Stimulated activated naive B cell treated with anti-CD40 and anti-IgM and Interleukin-4, amounts not matched to agents 10 μg/mL and 1 μg/mL and 100 μg/mL, for 72 hours (primary cell): ENCODE measurements at regions not wholly inside any gene's neighbourhood (a gene's known extent, or its start where the extent isn't known, plus 50 kb on each side); places are given as distances from the start of the nearest gene placed in this dataset.
"Not testable (repeated sequence)": the region's sequence is repeated elsewhere in the genome, so short reads cannot be mapped to it uniquely, and the experiment has no call there.

Experiments used
- ATAC-seq, 2 donors: fragments of 150-1000 bp; cut with Tn5 transposase; replicated peaks; 2 replicates each; pipeline ENCODE4 v1.10.0; 2021; ENCODE audit warnings: moderate library complexity in 1 of 2
- DNase-seq: peaks from one replicate; pipeline ENCODE4 v3.0.0; 2021
- H3K27ac Mint-ChIP-seq: one replicate; pipeline ENCODE4 v1.8.0; 2022; ENCODE audit warnings: mild to moderate bottlenecking, mixed read lengths
- H3K27me3 Mint-ChIP-seq, 2 donors: one replicate each; pipeline ENCODE4 v1.8.0; 2022; ENCODE audit warnings: mixed read lengths in 2 of 2
- H3K36me3 Mint-ChIP-seq, 2 donors: one replicate each; pipeline ENCODE4 v1.8.0; 2022; ENCODE audit warnings: mixed read lengths in 2 of 2, mild to moderate bottlenecking in 1 of 2
- H3K4me1 Mint-ChIP-seq, 2 donors: one replicate each; pipeline ENCODE4 v1.8.0; 2022; ENCODE audit warnings: mixed read lengths in 2 of 2, mild to moderate bottlenecking in 1 of 2
- H3K4me3 Mint-ChIP-seq, 2 donors: one replicate each; pipeline ENCODE4 v1.8.0; 2022; ENCODE audit warnings: mild to moderate bottlenecking in 2 of 2, mixed read lengths in 2 of 2, moderate library complexity in 1 of 2
- H3K9me3 Mint-ChIP-seq, 2 donors: one replicate each; pipeline ENCODE4 v1.8.0; 2022; ENCODE audit warnings: mixed read lengths in 2 of 2, mild to moderate bottlenecking in 1 of 2

GRCh38 chr4:181870326-181870725 is 372.9 kb upstream of the TENM3 start:
- H3K36me3 Mint-ChIP-seq, result no peaks in the 10 kb centered on the region
- H3K9me3 Mint-ChIP-seq, result peaks cover 0 to 2% of the 10 kb centered on the region in 2 donors
- no peak overlapping the region for H3K4me3 Mint-ChIP-seq
- no peak for ATAC-seq
- DNase-seq, result no peak
- no peaks in the 10 kb centered on the region for H3K4me1 Mint-ChIP-seq
- no peaks in the 10 kb centered on the region for H3K27me3 Mint-ChIP-seq
- no peak overlapping the region for H3K27ac Mint-ChIP-seq

GRCh38 chr4:181874602-181875001 is 368.6 kb upstream of the TENM3 start:
- peaks cover 0 to 2% of the 10 kb centered on the region in 2 donors for H3K9me3 Mint-ChIP-seq
- DNase-seq, result no peak

GRCh38 chr4:181877329-181877848 is 365.8 kb upstream of the TENM3 start:
- no peaks in the 10 kb centered on the region for H3K36me3 Mint-ChIP-seq
- DNase-seq (no peak), ATAC-seq (no peak)
- peaks cover 2 to 3% of the 10 kb centered on the region in 2 donors for H3K9me3 Mint-ChIP-seq
- no peaks in the 10 kb centered on the region for H3K27me3 Mint-ChIP-seq
- H3K4me1 Mint-ChIP-seq, result no peaks in the 10 kb centered on the region
- no peak overlapping the region for H3K27ac Mint-ChIP-seq
- H3K4me3 Mint-ChIP-seq, result no peak overlapping the region

More at GRCh38 chr4:181874602-181875001, 368.6 kb upstream of the TENM3 start:
- ATAC-seq, result no peak
- Mint-ChIP-seq H3K36me3 (no peaks in the 10 kb centered on the region), H3K27ac (no peak overlapping the region), H3K27me3 (no peaks in the 10 kb centered on the region), H3K4me1 (no peaks in the 10 kb centered on the region), H3K4me3 (no peak overlapping the region)

GRCh38 chr4:181890031-181890430 is 353.2 kb upstream of the TENM3 start:
- no peak overlapping the region for H3K4me3 Mint-ChIP-seq
- no peaks in the 10 kb centered on the region for H3K4me1 Mint-ChIP-seq
- ATAC-seq (no peak), DNase-seq (no peak)
- peaks cover 1 to 9% of the 10 kb centered on the region in 2 donors for H3K9me3 Mint-ChIP-seq
- H3K27ac Mint-ChIP-seq, result no peak overlapping the region
- no peaks in the 10 kb centered on the region for H3K27me3 Mint-ChIP-seq
- H3K36me3 Mint-ChIP-seq, result no peaks in the 10 kb centered on the region

GRCh38 chr4:181890911-181891310 is 352.3 kb upstream of the TENM3 start:
- Mint-ChIP-seq H3K4me1 (no peaks in the 10 kb centered on the region), H3K36me3 (no peaks in the 10 kb centered on the region), H3K9me3 (peaks cover 4 to 9% of the 10 kb centered on the region in 2 donors), H3K27ac (no peak overlapping the region), H3K4me3 (no peak overlapping the region), H3K27me3 (no peaks in the 10 kb centered on the region)
- ATAC-seq (no peak), DNase-seq (no peak)

GRCh38 chr4:181896614-181897013 is 346.6 kb upstream of the TENM3 start:
- DNase-seq, result no peak
- H3K27ac Mint-ChIP-seq, result no peak overlapping the region

GRCh38 chr4:181897935-181898334 is 345.3 kb upstream of the TENM3 start:
- H3K36me3 Mint-ChIP-seq, result no peaks in the 10 kb centered on the region
- ATAC-seq (no peak), DNase-seq (no peak)
- no peak overlapping the region for H3K4me3 Mint-ChIP-seq
- H3K27me3 Mint-ChIP-seq, result no peaks in the 10 kb centered on the region
- no peak overlapping the region for H3K27ac Mint-ChIP-seq
- no peaks in the 10 kb centered on the region for H3K4me1 Mint-ChIP-seq
- H3K9me3 Mint-ChIP-seq, result peaks cover 8 to 11% of the 10 kb centered on the region in 2 donors

More at GRCh38 chr4:181896614-181897013, 346.6 kb upstream of the TENM3 start:
- Mint-ChIP-seq H3K9me3 (peaks cover 7 to 9% of the 10 kb centered on the region in 2 donors), H3K27me3 (no peaks in the 10 kb centered on the region), H3K4me3 (no peak overlapping the region), H3K36me3 (no peaks in the 10 kb centered on the region), H3K4me1 (no peaks in the 10 kb centered on the region)
- no peak for ATAC-seq

- not testable (repeated sequence) for DNase-seq, H3K27ac Mint-ChIP-seq, H3K4me1 Mint-ChIP-seq, H3K36me3 Mint-ChIP-seq, H3K27me3 Mint-ChIP-seq, H3K4me3 Mint-ChIP-seq, ATAC-seq
- H3K9me3 Mint-ChIP-seq, result peaks cover 19 to 24% of the 10 kb centered on the region in 2 donors
Measured at GRCh38 chr4:181902404-181902803, 340.8 kb upstream of the TENM3 start.

GRCh38 chr4:181905708-181906107 is 337.5 kb upstream of the TENM3 start:
- no peak overlapping the region for H3K4me3 Mint-ChIP-seq

GRCh38 chr4:181908168-181908567 is 335.0 kb upstream of the TENM3 start:
- no peak overlapping the region for H3K27ac Mint-ChIP-seq
- H3K4me3 Mint-ChIP-seq, result no peak overlapping the region
- no peaks in the 10 kb centered on the region for H3K4me1 Mint-ChIP-seq
- H3K27me3 Mint-ChIP-seq, result no peaks in the 10 kb centered on the region
- ATAC-seq (no peak), DNase-seq (no peak)
- no peaks in the 10 kb centered on the region for H3K36me3 Mint-ChIP-seq
- peaks cover 21 to 26% of the 10 kb centered on the region in 2 donors for H3K9me3 Mint-ChIP-seq

More at GRCh38 chr4:181905708-181906107, 337.5 kb upstream of the TENM3 start:
- Mint-ChIP-seq H3K36me3 (no peaks in the 10 kb centered on the region), H3K27me3 (no peaks in the 10 kb centered on the region), H3K27ac (no peak overlapping the region), H3K9me3 (peaks cover 19 to 22% of the 10 kb centered on the region in 2 donors), H3K4me1 (no peaks in the 10 kb centered on the region)
- ATAC-seq (no peak), DNase-seq (no peak)

GRCh38 chr4:181909368-181909767 is 333.8 kb upstream of the TENM3 start:
- Mint-ChIP-seq H3K27ac (no peak overlapping the region), H3K27me3 (no peaks in the 10 kb centered on the region), H3K4me1 (no peaks in the 10 kb centered on the region), H3K36me3 (no peaks in the 10 kb centered on the region), H3K4me3 (no peak overlapping the region), H3K9me3 (peaks cover 23 to 26% of the 10 kb centered on the region in 2 donors)
- ATAC-seq, result no peak
- DNase-seq, result no peak

- H3K4me3 Mint-ChIP-seq, result no peak overlapping the region
- H3K4me1 Mint-ChIP-seq, result no peaks in the 10 kb centered on the region
- no peak overlapping the region for H3K27ac Mint-ChIP-seq
- no peaks in the 10 kb centered on the region for H3K27me3 Mint-ChIP-seq
- DNase-seq (no peak), ATAC-seq (no peak)
- H3K36me3 Mint-ChIP-seq, result no peaks in the 10 kb centered on the region
- peaks cover 18 to 24% of the 10 kb centered on the region in 2 donors for H3K9me3 Mint-ChIP-seq
Measured at GRCh38 chr4:181911420-181911819, 331.8 kb upstream of the TENM3 start.

- no peaks in the 10 kb centered on the region for H3K36me3 Mint-ChIP-seq
- H3K9me3 Mint-ChIP-seq, result peaks cover 11 to 17% of the 10 kb centered on the region in 2 donors
- no peak overlapping the region for H3K4me3 Mint-ChIP-seq
- no peaks in the 10 kb centered on the region for H3K4me1 Mint-ChIP-seq
- no peak overlapping the region for H3K27ac Mint-ChIP-seq
- ATAC-seq (no peak), DNase-seq (no peak)
- H3K27me3 Mint-ChIP-seq, result no peaks in the 10 kb centered on the region
Measured at GRCh38 chr4:181933471-181933870, 309.7 kb upstream of the TENM3 start.

GRCh38 chr4:181938631-181939030 is 304.6 kb upstream of the TENM3 start:
- peaks cover 2 to 5% of the 10 kb centered on the region in 2 donors for H3K9me3 Mint-ChIP-seq
- no peak overlapping the region for H3K27ac Mint-ChIP-seq
- H3K4me3 Mint-ChIP-seq, result no peak overlapping the region
- no peaks in the 10 kb centered on the region for H3K36me3 Mint-ChIP-seq
- H3K27me3 Mint-ChIP-seq, result no peaks in the 10 kb centered on the region
- no peak for ATAC-seq
- no peak for DNase-seq
- H3K4me1 Mint-ChIP-seq, result no peaks in the 10 kb centered on the region

- H3K4me1 Mint-ChIP-seq, result no peaks in the 10 kb centered on the region
- H3K36me3 Mint-ChIP-seq, result no peaks in the 10 kb centered on the region
- H3K4me3 Mint-ChIP-seq, result no peak overlapping the region
- DNase-seq (no peak), ATAC-seq (no peak)
- no peak overlapping the region for H3K27ac Mint-ChIP-seq
- no peaks in the 10 kb centered on the region for H3K27me3 Mint-ChIP-seq
- peaks cover 2 to 5% of the 10 kb centered on the region in 2 donors for H3K9me3 Mint-ChIP-seq
Measured at GRCh38 chr4:181939199-181939945, 303.8 kb upstream of the TENM3 start.
